Activated CD8-positive, alpha-beta memory T cell treated with anti-CD3 and anti-CD28 coated beads, Interleukin-2, amount 50 U/mL, for 1 hour (primary cell): ENCODE measurements at regions not wholly inside any gene's neighbourhood (a gene's known extent, or its start where the extent isn't known, plus 50 kb on each side); places are given as distances from the start of the nearest gene placed in this dataset.
"Not testable (repeated sequence)": the region's sequence is repeated elsewhere in the genome, so short reads cannot be mapped to it uniquely, and the experiment has no call there.

ENCODE experiments used
- DNase-seq: peaks from one replicate; pipeline ENCODE4 v3.0.0-alpha.2; 2020; ENCODE audit errors: extremely low read depth

DNA sequence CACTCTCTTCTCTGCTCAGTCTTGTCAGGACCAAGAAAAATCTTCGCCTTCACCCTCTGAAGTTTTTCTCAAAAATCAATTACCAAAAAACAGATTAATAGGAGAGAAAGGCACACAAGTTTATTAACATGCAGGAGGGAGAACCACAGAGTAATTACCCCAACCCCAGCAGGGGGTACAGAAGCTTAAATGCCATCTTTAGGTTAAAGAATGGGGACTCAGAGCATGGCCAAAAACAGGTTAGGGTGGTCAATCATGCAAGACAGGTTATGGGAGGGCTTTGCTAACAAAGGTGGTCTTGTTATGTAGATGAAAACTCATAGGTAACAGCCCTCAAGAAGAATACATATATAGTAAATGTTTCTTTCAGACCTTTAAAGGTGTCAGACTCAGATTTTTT is 100.5 kb upstream of the BTN3A2 start:
- no peak for DNase-seq

- DNase-seq: no peak
Measured at GRCh38 chr6:26267083-26267589, 97.9 kb upstream of the BTN3A2 start.

- DNase-seq: no peak
Measured at GRCh38 chr6:26268659-26269402, 96.2 kb upstream of the BTN3A2 start.

GRCh38 chr6:26269531-26270485 is 95.2 kb upstream of the BTN3A2 start:
- no peak for DNase-seq

DNA sequence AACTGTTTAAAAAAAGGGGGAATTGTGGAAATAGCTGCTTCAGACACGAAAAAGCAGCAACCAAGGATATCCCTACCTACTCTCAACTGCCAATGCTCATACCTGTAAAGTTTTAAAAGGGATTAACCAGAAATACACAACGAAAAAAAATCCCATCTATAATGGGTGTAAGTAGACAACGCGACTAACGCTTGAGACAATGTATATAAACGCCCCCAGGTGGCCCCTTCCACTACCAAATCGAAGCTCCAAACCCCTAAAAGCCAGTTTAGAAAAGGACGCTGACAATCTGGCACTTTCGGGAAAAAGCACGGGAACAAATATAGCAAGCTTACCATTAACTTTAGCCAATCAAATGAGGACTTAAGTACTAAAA is 94.5 kb upstream of the BTN3A2 start:
- no peak for DNase-seq

DNA sequence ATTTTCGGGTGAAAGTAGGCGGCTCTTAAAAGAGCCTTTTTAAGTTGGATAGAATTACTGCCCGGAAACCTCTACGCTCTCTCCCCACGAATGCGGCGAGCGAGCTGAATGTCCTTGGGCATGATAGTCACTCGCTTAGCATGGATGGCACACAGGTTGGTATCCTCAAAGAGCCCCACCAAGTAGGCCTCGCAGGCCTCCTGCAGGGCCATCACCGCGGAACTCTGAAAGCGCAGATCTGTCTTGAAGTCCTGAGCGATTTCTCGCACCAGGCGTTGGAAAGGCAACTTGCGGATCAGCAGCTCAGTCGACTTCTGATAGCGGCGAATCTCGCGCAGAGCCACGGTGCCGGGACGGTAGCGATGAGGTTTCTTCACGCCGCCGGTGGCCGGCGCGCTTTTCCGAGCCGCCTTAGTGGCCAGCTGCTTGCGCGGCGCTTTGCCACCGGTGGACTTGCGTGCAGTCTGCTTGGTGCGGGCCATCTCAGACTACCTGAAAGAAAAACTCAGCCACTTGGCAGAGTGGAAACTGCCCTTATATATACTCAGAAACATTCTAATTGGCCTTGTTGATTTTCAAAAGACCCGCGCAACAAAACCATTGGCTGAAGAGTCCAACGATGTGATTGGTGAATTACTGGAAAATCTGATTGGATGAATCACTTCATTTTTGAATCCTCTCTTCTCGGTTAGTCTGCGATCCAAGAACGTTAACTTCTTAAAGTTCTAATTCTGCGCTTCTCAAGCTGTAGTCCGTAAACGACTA is 93.9 kb upstream of the BTN3A2 start:
- peak; percentile 61 for DNase-seq

GRCh38 chr6:26271668-26272024 is 93.4 kb upstream of the BTN3A2 start:
- DNase-seq: no peak

DNA sequence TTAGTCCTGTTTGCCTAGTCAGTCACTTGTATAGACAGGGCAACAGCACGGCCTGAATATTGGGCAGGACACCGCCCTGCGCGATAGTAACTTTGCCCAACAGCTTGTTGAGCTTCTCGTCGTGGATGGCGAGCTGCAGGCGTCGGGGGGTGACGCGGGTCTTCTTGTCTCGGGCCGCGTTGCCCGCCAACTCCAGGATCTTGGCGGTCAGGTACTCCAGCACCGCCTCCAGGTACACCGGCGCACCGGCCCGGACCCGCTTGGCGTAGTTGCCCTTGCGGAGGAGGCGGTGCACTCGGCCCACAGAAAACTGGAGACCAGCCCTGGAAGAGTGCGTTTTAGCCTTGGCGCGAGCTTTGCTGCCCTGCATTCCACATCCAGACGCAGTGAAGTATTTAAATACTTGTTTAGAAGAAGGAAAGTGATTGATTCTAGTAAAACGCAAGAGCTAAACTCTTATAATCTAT is 92.8 kb upstream of the BTN3A2 start:
- DNase-seq: no peak

DNA sequence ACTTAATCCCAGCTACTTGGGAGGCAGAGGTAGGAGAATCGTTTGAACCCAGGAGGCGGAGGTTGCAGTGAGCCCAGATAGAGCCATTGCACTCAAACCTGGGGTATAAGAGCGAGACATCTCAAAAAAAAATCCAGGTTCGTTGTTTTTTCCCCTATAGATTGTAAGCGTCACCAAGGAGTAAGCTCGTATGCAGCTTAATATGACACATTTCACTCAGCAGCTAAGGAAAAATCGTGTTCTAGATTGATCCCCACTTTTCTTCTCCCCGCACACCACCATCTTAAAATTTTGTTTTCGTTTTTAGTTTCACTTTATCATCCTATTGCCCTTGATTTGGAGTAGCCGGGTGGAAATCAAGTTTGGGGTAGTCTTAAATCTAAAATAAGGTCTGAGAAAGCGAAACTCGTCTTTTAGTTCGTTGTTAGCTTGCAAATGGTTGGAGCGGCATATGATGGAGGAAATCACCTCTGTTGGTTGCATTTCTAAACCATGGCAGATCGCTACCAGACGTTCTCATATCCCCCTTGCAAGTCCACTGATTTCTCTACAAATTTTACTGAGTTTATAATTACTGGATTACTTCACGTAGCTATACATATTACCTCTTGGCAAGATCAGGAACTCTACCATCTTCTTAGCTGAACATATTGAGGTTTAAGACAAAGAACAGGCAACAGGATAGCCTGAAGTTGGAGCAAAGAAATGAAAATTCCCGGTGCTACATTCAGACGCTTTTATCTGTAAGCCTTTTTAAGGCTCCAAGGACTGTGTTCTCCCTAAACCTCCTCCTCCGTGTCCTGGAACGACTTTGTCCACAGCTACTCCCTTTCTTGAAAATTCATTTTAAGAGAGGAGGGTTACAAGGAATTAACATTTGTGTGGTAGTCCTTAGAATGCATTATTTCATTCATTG is 91.1 kb upstream of the BTN3A2 start:
- no peak for DNase-seq

DNA sequence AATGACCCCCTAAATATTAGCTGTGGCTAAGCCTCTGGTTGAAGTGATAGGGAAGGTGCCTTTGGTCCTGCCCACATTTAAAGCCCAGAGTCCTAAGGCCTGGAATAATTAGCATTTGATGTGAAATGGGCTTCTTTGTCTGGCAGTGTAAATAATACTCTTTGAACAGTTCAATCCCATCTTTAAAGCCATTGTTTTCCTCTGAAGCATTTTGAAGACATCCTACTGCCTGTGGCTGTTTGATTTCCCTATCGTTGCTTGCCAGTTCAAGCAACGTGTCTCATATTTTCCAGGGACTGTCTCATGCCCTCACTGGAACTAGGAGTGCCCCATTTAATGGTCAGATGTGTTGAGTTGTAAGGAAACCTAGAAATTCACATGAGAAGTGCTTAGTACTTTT is 89.3 kb upstream of the BTN3A2 start:
- no peak for DNase-seq

- no peak for DNase-seq
Measured at GRCh38 chr6:26276841-26277648, 88.0 kb upstream of the BTN3A2 start.

DNA sequence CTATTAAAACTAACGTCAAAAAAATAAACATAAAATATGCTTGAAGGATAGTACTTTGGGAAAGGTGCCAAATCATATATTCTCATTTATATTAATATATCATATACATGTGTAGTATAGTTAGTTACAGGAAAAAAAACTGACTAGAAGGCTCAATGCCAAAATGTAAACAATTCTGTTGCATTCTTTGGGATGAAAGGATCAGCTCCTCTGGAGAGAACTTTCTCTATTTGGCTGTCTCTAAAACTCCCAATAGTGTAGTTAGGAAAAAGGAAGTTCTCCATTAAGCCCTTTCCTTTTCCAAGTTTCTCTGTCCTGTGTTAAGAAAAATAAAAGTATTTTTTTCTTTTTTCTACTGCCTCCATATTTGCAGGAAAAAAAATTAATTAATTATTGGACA is 86.5 kb upstream of the BTN3A2 start:
- DNase-seq: no peak

DNA sequence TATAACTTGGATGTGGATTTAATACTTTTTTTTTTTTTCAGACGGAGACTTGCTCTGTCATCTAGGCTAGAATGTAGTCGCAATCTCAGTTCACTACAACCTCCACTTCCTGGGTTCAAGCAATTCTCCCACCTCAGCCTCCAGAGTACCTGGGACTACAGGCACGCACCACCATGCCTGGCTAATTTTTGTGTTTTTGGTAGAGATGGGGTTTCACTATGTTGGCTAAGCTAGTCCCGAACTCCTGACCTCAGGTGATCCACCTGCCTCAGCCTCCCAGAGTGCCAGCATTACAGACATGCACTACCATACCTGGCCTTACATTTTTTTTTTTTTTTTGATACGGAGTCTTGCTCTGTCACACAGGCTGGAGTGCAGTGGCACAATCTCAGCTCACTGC is 85.6 kb upstream of the BTN3A2 start:
- not testable (repeated sequence) for DNase-seq

DNA sequence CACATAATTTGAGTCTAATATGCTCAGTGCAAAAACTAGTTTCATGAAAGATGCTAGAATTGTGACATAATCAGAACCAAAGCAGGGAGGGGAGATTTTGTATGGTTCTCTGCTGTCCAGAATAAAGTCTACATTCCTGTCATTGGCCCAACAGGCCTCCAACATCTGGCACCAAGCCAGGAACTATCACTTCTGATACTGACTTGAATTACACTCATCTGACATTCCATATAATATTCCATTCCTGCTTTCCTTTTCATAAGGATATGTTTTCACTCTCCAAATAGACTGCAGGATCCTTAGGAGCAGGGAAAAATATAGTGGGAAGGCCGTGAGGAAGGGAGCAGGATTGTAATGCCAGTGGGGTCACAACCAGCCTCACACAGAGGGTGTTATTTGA is 84.6 kb upstream of the BTN3A2 start:
- DNase-seq: no peak

- DNase-seq: no peak
Measured at GRCh38 chr6:26284537-26285142, 80.4 kb upstream of the BTN3A2 start.

DNA sequence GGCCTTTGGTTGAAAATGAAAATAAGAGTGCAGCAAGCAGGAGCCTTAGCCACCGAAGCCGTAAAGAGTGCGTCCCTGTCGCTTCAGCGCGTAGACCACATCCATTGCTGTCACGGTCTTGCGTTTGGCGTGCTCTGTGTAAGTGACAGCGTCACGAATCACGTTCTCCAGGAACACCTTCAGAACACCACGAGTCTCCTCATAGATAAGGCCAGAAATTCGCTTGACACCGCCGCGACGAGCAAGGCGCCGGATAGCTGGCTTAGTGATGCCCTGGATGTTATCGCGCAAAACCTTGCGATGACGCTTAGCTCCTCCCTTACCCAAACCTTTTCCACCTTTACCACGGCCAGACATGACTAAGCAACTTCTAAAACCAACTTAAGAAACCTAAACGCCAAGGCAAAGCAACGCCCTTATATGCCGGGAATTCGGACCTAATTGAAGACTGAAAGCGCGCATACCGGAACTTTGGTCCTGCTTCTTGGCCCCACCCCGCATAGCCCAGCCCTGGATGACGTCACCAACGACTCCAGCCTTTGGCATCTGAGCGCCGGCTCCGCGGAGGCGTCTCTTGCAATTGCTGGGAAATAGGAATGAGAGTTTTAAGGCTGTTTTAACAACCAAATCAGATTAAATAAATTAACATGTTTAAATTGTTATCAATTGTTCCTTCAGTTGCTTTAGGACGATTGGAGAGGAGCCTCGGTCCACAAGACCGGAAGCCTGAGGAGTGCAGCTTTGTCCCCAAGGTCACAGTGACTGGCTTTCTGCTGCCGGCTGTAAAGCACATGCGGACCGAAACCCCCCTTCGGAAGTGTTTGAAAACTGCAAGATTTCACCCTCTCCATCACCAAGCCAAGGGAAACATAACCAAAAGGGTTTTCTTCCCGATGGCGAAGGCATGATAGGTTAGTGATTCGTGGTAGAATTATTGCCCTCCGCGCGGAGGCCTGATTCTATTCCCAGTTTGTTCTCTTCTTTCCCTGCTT is 79.6 kb upstream of the BTN3A2 start:
- peak; percentile 95 for DNase-seq

DNA sequence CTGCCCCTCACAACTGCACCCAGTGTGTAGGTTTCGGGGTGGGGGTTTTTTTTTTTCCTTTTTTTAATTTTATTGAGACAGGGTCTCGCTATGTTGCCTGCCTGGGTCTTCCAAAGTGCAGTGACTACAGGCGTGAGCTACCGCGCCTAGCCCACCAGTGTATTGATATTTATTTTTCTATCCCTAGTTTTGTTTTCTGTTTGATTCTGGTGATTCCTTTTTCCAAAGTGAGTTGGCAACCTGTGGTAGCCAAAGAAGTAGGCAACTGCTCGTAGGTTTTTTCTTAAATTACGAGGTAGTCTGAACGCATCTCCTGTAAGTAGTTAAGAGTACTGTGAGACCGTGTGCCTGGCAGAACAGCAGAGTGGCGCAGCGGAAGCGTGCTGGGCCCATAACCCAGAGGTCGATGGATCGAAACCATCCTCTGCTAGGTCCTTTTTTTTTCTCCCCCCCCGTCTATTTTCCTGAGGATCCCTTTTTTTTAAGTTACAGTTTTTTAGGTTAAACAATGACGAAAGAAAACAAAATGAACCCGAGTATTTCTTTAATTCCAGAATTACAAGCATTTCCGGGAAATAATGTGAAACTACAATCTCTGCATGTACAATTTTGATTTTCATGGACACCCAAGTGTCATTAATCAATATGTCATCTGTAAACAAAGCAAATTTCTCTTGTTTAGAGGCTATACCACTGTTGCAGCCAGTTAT is 78.7 kb upstream of the BTN3A2 start:
- DNase-seq: no peak

DNA sequence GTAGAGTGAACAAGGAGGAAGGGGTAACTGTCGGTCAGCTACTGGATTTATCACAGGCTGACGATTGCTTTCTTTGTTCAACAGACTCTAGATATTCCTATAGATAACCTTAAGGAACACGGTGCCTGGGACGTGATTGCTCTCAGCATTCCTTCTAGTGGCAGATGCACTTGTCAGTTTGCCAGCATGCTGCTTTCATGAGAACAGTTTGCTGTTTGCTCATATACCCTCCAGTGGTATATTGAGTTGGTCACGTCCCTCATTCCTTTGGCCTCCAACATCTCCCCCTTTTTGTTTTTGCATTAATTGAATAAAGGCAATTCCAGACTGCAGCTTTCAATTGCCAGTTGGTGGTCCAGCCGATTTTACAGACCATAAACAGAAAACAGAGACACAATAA is 76.8 kb upstream of the BTN3A2 start:
- no peak for DNase-seq
